22Rv1 (cell line): ENCODE measurements at regions not wholly inside any gene's neighbourhood (a gene's known extent, or its start where the extent isn't known, plus 50 kb on each side); places are given as distances from the start of the nearest gene placed in this dataset.
"Not testable (repeated sequence)": the region's sequence is repeated elsewhere in the genome, so short reads cannot be mapped to it uniquely, and the experiment has no call there.

Source experiments
- H3K27ac ChIP-seq: fragments of 450-650 bp; 2 replicates; pipeline ENCODE4 v1.5.1; 2017
- ZFX ChIP-seq: fragments of 450-650 bp; IDR thresholded peaks from 2 replicates; pipeline ENCODE4 v1.6.1; 2017; ENCODE audit warnings: antibody characterized with exemption, borderline replicate concordance
- TF ChIP-seq, protein P1 (sequence below): fragments of 450-650 bp; IDR thresholded peaks from 2 replicates; pipeline ENCODE4 v1.5.1; 2017; ENCODE audit warnings: mild to moderate bottlenecking

DNA sequence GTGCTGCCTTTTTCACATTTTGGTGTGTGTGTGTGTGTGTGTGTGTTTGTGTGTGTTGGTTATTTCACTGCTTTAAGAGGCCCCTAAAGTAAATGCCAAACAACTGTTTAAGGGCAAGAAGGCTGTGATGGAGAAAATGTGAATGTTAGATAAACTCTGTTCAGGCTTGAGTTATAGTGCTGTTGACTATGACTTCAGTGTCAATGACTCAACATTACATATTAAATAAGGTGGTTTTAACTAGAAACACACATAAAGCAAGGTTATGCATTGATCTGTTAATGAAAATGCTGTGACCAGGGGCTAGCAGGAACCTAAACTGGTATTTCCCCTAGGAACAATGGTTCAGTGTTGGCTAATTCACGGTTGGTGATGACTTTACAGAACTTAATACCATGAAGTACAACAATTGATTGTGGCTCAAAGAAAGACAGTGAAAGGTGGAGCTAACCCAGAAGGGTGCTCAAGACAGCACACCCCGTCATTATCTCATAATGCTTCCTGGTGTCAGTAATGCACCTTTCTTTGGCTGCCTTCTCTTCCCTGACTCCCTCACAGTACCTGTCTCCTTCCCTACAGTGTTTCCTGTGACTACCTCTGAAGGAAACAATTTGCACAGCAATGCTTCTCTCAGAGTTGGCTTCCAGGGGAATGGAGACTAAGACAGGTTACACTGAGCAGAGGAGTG is 116.1 kb downstream of the RIN2 start:
- TF ChIP-seq, protein P1, sequence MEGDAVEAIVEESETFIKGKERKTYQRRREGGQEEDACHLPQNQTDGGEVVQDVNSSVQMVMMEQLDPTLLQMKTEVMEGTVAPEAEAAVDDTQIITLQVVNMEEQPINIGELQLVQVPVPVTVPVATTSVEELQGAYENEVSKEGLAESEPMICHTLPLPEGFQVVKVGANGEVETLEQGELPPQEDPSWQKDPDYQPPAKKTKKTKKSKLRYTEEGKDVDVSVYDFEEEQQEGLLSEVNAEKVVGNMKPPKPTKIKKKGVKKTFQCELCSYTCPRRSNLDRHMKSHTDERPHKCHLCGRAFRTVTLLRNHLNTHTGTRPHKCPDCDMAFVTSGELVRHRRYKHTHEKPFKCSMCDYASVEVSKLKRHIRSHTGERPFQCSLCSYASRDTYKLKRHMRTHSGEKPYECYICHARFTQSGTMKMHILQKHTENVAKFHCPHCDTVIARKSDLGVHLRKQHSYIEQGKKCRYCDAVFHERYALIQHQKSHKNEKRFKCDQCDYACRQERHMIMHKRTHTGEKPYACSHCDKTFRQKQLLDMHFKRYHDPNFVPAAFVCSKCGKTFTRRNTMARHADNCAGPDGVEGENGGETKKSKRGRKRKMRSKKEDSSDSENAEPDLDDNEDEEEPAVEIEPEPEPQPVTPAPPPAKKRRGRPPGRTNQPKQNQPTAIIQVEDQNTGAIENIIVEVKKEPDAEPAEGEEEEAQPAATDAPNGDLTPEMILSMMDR = no peak
- TF ChIP-seq ZFX = no peak
- no peak overlapping the region for H3K27ac ChIP-seq

DNA sequence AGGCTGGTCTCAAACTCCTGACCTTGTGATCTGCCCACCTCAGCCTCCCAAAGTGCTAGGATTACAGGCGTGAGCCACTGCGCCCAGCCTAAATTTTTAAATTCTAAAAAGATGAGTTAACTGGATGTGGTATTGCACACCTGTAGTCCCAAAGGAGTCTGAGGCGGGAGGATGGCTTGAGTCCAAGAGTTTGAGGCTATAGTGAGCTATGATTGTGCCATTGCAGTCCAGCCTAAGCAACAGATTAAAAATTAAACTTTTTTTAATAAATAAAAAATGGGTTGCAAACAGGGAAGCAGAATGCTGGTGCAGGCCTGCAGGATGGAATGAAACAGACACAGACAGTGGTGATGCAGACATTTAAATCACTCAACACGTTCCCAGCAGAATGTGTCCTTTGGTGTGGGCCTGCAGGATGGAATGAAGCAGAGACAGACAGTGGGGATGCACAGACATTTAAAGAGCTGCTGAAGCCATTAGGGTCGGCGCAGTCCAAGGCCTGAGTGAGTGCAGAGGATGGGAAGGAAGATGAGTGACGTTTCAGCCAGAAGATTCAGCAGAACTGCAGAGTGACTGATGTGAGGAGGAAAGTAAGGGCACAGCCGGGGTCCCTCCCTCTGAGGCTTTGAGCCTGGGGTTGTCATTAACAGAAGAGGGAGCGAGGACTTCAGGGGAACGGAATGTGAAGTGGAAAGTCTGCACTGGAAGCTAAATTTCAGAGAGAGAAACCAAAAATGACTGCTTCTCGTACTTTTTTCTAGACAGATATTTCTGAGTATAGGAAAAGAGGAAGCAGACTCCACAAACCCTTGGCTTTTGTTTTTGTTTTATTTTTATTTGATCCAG is 117.5 kb downstream of the RIN2 start:
- no peak overlapping the region for H3K27ac ChIP-seq
- TF ChIP-seq, protein P1 = no peak
- no peak for TF ChIP-seq ZFX

DNA sequence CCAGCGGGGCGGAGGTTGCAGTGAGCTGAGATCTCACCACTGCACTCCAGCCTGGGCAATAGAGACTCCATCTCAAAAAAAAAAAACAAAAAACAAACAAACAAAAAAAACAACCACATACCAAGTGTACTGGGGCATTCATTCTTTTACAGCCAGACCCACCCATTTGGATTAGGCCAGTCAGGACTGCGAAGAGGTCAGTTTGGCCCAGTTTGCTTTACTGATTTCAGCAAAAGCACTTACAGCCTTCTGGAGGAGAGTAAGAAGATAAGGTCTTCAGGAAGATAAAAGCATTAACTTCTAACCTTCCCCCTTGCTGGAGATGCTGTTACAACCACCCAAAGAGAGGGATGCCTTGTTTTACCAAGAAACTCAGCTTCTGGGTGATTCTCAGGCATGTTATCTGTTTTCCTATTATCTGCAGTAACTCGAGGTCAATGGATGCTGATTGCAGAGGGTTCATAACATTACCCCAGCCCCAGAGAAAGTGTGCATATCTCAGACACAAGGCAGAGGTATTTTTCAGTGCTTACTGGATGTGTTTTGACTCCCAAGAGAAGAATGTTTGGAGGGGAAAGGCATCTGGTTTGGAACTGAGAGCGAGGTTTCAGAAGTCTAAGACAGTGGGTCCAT is 118.9 kb downstream of the RIN2 start:
- no peak overlapping the region for H3K27ac ChIP-seq
- no peak for TF ChIP-seq ZFX
- TF ChIP-seq, protein P1 = no peak

DNA sequence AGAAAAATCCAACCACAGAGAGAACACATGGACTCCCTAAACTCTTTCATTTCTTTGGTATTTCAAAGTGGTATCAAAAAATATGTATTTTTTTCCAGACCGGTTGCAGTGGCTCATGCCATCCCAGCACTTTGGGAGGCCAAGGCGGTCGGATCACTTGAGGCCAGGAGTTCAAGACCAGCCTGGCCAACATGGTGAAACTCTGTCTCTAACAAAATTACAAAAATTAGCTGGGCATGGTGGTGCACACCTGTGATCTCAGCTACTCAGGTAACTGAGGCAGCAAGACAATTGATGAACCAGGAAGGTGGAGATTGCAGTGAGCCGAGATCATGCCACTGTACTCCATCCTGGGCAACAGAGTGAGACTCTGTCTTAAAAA is 121.8 kb downstream of the RIN2 start:
- not testable (repeated sequence) for H3K27ac ChIP-seq

DNA sequence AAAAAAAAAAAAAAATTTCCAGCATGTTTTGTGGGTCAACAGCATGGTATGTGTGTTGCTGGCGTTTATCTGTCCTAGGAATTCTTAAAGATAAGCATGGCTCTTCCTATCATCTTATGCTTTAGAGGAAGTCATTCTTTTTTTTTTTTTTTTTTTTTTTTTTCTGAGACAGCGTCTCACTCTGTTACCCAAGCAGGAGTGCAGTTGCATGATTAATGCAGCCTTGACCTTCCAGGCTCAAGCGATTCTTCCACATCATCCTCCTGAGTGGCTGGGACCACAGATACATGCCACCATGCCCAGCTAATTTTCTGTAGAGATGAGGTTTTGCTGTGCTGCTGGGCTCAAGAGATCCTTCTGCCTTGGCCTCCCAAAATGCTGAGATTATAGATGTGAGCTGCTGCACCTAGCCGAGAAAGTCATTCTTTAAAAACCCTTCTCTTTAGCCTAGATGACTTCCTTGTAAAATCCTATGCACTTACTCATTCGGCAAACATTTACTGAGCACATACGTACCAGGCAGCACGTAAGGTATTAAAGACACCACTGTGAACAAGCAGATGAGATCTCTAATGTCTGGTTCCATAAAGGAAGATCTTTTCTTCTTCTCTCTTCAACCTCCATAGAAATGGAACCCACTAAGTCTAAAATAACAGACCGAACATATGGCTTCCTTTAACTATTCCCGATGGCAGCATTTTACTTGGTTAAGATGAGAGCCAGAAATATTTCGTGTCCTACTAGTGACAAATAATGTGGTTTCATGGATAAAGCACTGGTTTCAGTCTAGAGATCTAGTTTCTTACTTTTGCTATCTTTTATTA is 122.4 kb downstream of the RIN2 start:
- TF ChIP-seq, protein P1 = no peak
- no peak for TF ChIP-seq ZFX
- H3K27ac ChIP-seq = 0 out of 2 replicates have a peak overlapping the region, but pooled peaks have one; percentile 12

DNA sequence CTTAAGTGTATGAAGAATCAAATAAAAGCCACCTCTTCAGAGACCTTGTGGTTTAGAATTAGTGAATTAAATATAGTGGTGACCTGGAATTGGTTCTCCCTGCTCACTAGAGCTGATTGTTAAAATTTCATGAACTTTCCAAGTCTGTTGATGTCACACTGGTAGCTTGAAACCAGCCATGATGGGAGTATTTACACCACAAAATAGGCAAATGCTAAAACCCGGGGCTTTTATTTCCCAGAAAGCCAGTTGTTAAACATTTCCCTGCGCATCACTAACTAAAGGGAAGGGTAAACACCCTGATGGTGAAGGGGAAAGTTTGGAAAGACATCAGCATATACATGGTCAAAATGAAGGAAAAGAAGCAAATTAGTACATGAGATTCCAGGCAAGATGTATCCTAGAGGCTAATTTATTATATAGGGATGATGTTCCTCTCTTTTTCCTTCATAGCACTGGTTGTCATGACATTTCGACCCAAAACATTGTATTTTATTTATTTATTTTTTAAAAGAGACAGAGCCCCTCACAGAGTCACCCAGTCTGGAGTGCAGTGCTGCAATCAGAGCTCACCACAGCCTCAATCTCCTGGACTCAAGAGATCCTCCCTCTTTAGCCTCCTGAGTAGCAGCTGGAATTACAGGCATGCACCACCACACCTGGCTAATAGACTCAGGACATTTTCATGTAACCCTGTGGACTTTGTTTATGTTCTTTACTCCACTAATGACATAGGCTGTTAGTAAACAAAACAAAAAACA is 123.2 kb downstream of the RIN2 start:
- no peak for TF ChIP-seq ZFX
- TF ChIP-seq, protein P1 = no peak
- no peak overlapping the region for H3K27ac ChIP-seq

DNA sequence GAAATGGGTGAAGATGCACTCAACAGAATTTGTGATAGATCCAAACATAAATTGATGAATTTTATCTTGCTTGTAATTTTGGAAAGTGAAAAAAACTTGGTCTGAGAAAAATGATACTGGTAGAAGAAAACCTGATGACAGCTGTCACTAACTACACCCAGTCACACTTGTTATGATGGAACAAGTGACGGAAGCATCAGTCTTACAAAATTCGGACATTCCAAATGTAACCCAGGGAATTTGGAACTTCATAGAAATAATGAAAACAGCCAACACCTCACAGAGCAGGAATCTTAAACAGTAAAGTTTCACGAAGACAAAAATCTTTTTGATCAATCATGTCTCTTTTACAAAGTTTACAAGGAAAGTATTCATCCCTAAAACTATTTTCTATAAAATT is 123.9 kb downstream of the RIN2 start:
- no peak for TF ChIP-seq ZFX
- TF ChIP-seq, protein P1 = no peak
- H3K27ac ChIP-seq = no peak overlapping the region
